Right lobe of liver (tissue), 6 donors: ENCODE measurements at regions not wholly inside any gene's neighbourhood (a gene's known extent, or its start where the extent isn't known, plus 50 kb on each side); places are given as distances from the start of the nearest gene placed in this dataset.

Source experiments
- ATAC-seq, 4 donors: fragments of 200-7000 bp; cut with Tn5 transposase; one replicate each; pipeline ENCODE4 v1.9.1; 2020; ENCODE audit warnings: mild to moderate bottlenecking in 4 of 4, moderate library complexity in 4 of 4
- DNase-seq, 3 donors: peaks; one replicate each; pipeline ENCODE4 v3.0.0-alpha.2; 2020
- H3K27ac ChIP-seq, 3 donors: fragments of 200-600 bp; one replicate each; pipeline ENCODE4 v1.8.0; 2022
- H3K27me3 ChIP-seq, 2 donors: fragments of 200-600 bp; one replicate each; pipeline ENCODE4 v1.8.0; 2022
- H3K36me3 ChIP-seq, 4 donors: fragments of 200-600 bp; sonication (generic) in 1 of 4; one replicate each; pipeline versions ENCODE4 v1.5.1 to v1.8.0; 2017 to 2022; ENCODE audit warnings: control low read depth in 1 of 4
- H3K4me1 ChIP-seq, 4 donors: fragments of 200-600 bp; sonication (generic) in 1 of 4; one replicate each; pipeline versions ENCODE4 v1.5.1 to v1.8.0; 2017 to 2022; ENCODE audit warnings: control low read depth in 1 of 4
- H3K4me3 ChIP-seq, 3 donors: fragments of 200-600 bp; one replicate each; pipeline ENCODE4 v1.8.0; 2022
- H3K9me3 ChIP-seq, 4 donors: fragments of 200-600 bp; sonication (generic) in 1 of 4; one replicate each; pipeline versions ENCODE4 v1.5.1 to v1.8.0; 2017 to 2022; ENCODE audit warnings: control low read depth in 1 of 4
- POLR2A ChIP-seq: fragments of 450-650 bp; IDR thresholded peaks from one replicate; pipeline ENCODE4 v1.6.1; 2017; ENCODE audit warnings: antibody characterized with exemption, mild to moderate bottlenecking
- WGBS: methylation state at CpG from one replicate; pipeline ENCODE4 v1.1.6; 2018; ENCODE audit warnings: low coverage, low lambda C conversion rate; ENCODE audit not compliant: insufficient coverage; ENCODE audit errors: missing lambda C conversion rate; 5-methylcytosine and 5-hydroxymethylcytosine counted together
- intact Hi-C, 2 donors: fragments of 100-400 bp; cut with DNase I; formaldehyde crosslinking; loops; one replicate each; pipeline versions ENCODE4 v1.11.2 to v1.14.1; 2022
- TF ChIP-seq, protein P1 (sequence below), 4 donors: fragments of 200-600 bp in 3 of 4; fragments of 450-650 bp in 1 of 4; IDR thresholded peaks; one replicate each; pipeline versions ENCODE4 v1.5.1 to v1.8.0; 2016 to 2022; ENCODE audit warnings: antibody characterized with exemption in 4 of 4, mild to moderate bottlenecking in 2 of 4
- donor health status: DM: no; HTN: yes; CAD: no.
- donor health status: DM: no; HTN: no; CAD: no.
- donor health status: DM: no; HTN: no; CAD: no.
- donor health status: DM: no; HTN: yes; CAD: no.
- donor health status: DM: no; HTN: yes; CAD: no.

DNA sequence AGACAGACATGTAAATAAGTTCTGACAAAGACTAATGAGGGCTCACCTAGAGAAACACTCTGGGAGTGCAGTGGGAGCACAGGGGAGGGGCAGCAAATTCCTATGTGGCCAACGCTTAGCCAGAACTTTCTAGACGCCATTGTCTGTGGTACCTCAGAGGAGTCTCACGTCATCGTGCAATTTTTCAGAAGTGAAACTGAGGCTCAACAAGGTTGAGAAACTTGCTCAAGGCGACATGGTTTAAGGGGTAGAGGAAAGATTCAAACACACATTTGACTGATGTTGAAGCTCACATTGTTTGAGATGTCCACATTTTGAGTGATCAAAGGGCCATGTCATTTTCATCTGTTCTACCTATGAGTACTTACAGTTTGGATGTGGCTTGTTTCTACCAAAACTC lies 152.6 kb upstream of the LMO4 start:
- ATAC-seq (peak in 1 of 4 donors; percentile 29), DNase-seq (no peak)
- intact Hi-C loops: no loop called here
- H3K4me1 ChIP-seq: no peaks in the 10 kb centered on the region
- no peaks in the 10 kb centered on the region for H3K36me3 ChIP-seq
- TF ChIP-seq, protein P1, sequence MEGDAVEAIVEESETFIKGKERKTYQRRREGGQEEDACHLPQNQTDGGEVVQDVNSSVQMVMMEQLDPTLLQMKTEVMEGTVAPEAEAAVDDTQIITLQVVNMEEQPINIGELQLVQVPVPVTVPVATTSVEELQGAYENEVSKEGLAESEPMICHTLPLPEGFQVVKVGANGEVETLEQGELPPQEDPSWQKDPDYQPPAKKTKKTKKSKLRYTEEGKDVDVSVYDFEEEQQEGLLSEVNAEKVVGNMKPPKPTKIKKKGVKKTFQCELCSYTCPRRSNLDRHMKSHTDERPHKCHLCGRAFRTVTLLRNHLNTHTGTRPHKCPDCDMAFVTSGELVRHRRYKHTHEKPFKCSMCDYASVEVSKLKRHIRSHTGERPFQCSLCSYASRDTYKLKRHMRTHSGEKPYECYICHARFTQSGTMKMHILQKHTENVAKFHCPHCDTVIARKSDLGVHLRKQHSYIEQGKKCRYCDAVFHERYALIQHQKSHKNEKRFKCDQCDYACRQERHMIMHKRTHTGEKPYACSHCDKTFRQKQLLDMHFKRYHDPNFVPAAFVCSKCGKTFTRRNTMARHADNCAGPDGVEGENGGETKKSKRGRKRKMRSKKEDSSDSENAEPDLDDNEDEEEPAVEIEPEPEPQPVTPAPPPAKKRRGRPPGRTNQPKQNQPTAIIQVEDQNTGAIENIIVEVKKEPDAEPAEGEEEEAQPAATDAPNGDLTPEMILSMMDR (IDR thresholded peaks at IDR 0.05): no peak
- TF ChIP-seq POLR2A: no peak
- 61% methylated on average over 5 of the region's 5 CpGs for WGBS
- no peak overlapping the region for H3K27ac ChIP-seq
- no peak overlapping the region for H3K4me3 ChIP-seq
- H3K9me3 ChIP-seq: no peaks in the 10 kb centered on the region
- H3K27me3 ChIP-seq: no peaks in the 10 kb centered on the region

DNA sequence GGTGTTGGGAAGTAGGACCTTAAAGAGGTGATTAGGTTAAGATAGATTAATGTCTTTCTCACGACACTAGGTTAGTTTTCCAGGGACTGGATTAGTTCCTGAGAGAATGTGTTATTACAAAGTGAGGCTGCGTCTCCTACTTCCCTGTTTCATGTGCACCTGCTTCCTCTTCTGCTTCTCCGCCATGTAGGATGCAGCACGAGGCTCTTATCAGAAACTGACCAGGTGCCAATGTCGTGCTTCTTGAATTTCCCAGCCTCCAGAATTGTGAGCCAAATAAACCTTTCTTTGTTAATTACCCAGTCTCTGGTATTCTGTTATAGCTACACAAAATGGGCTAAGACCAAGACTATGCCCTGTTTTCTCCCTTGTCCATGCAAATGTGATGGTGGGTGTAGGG lies 152.2 kb upstream of the LMO4 start:
- Histone ChIP-seq H3K27me3 (no peaks in the 10 kb centered on the region), H3K4me3 (no peak overlapping the region), H3K9me3 (no peaks in the 10 kb centered on the region), H3K4me1 (no peaks in the 10 kb centered on the region), H3K36me3 (no peaks in the 10 kb centered on the region), H3K27ac (no peak overlapping the region)
- DNase-seq: no peak
- ATAC-seq: no peak
- 47% methylated on average over 4 of the region's 5 CpGs for WGBS
- intact Hi-C loops: no loop called here
- TF ChIP-seq, protein P1 (IDR thresholded peaks at IDR 0.05): no peak
- TF ChIP-seq POLR2A: no peak

DNA sequence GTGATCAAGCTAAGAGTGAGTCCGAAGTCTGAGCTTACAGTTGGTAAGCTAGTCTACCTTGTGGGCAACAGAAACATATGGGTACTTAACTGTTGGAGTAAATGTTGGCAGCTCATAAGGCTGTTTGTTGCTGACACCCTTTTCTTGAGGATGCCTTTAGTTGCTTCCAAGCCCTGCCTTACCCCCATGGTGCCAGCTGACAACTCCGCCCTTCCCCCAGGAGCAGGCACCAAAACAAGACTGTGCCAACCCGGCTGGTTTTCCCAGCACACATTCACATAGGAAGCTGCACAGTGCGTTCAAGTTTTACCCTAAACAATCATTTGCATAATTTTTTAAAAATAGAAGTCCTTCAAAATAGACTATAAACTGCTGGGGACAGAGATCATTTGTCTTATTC lies 150.2 kb upstream of the LMO4 start:
- H3K36me3 ChIP-seq: no peaks in the 10 kb centered on the region
- H3K4me3 ChIP-seq: no peak overlapping the region
- no peaks in the 10 kb centered on the region for H3K27me3 ChIP-seq
- intact Hi-C loops: no loop called here
- no peak for TF ChIP-seq POLR2A
- TF ChIP-seq, protein P1 (IDR thresholded peaks at IDR 0.05): no peak
- no peaks in the 10 kb centered on the region for H3K4me1 ChIP-seq
- DNase-seq (no peak), ATAC-seq (no peak)
- 57% methylated on average over 4 of the region's 4 CpGs for WGBS
- no peak overlapping the region for H3K27ac ChIP-seq
- H3K9me3 ChIP-seq: no peaks in the 10 kb centered on the region

DNA sequence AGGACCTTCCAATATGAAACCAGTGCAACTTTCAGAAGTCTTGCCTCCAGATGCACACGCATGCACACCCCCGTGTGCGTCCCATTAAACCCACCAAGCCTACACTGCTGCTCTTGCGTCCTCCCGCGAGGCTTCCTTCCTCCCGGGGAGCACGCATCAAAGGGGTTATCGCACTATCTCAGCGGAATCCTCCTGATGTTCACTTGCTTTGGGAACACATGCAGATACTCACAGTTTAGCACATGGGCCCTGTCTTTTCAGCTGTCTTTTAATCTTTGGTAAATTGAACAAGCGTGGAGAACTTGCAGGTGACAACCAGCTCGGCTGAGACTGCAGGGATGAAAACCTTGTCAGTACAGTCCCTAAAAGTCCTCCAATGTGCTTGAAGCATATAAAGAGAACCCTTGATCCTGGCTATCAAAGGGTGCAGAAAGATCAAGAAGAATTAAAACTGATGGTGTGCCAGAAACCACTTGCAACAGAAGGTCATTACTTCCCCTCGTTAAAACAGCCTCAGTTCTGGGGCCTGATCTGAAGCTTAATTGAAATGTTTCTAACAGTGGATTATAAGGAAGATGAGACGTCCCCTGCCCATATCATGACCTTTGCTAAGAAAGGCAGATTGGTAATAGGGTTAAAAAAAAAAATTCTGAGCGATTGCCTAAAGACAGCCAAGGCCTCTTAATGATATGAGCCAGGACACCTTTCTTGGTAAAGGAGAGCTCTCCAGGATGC lies 149.4 kb upstream of the LMO4 start:
- no peak overlapping the region for H3K4me3 ChIP-seq
- H3K27ac ChIP-seq: no peak overlapping the region
- DNase-seq (no peak), ATAC-seq (no peak)
- TF ChIP-seq, protein P1 (IDR thresholded peaks at IDR 0.05): no peak
- no peak for TF ChIP-seq POLR2A
- no peaks in the 10 kb centered on the region for H3K27me3 ChIP-seq
- 50% methylated on average over 15 of the region's 15 CpGs for WGBS
- H3K4me1 ChIP-seq: no peaks in the 10 kb centered on the region
- no peaks in the 10 kb centered on the region for H3K36me3 ChIP-seq
- no peaks in the 10 kb centered on the region for H3K9me3 ChIP-seq
- intact Hi-C loops: no loop called here
